Renal pelvis (tissue), 1 donor: ENCODE measurements at regions not wholly inside any gene's neighbourhood (a gene's known extent, or its start where the extent isn't known, plus 50 kb on each side); places are given as distances from the start of the nearest gene placed in this dataset.

Source experiments
- DNase-seq: peaks from one replicate; pipeline ENCODE4 v3.0.0-alpha.2; 2013

GRCh38 chr9:129240581-129241211 is 62.6 kb upstream of the IER5L start:
- no peak for DNase-seq

- DNase-seq = no peak
These were observed 62.0 kb upstream of the IER5L start for GRCh38 chr9:129239946-129240490.

DNA sequence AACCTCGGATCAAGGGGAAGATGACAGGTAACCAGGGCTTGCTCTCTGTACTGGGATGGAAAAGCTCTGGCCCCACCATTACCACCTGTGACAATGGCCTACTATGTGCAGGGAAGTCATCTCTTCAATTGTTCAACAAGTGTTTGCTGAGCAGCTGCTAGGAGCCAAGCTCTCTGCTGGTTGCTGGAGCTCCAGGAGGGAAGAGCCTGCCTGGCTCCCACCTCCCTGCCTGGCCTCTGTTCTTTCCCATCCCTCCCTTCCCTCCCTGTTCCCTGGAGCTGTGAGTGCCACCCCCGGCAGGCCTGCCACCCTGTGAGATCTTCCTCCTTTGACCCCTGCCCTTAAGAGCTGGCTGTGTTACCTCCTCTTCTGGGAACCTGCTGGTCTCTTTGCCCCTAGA is 59.7 kb upstream of the IER5L start:
- no peak for DNase-seq

- no peak for DNase-seq
These were observed 59.1 kb upstream of the IER5L start for GRCh38 chr9:129237164-129237611.

DNA sequence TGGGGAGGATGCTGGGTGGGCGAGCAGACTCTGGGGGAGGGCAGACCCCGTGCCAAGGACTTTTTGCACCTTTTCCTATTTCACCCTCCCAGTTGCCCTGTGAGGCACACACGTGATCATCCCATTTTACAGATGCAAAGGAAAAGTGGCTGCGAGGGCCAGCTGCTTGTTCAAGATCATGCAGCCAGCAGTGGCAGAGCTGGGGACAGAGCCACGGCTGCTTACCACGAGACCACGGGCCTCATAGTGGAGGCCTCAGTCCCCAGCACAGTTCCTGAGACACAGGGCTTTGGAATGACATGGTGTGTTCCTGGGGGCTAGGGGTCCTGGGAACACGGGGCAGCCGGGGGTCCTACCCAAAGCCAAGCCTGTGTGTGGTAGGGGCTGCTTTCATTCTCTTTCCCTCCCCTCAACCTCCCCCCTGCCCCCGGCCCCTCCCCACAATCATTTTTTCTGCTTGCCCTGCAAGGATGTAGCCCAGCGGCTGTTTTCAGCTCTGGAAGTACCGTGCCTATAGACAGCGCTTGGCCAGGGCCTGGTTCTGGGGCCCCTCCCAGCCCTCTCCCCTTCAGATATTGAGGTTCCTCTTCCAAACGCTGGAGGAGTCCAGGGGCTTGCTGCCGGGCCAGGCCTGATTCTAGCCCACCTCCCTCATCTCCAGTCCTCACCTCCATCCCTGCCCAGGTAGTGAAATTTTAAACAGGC is 58.5 kb upstream of the IER5L start:
- no peak for DNase-seq

GRCh38 chr9:129235931-129236331 is 57.9 kb upstream of the IER5L start:
- DNase-seq = no peak

- no peak for DNase-seq
These were observed 57.2 kb upstream of the IER5L start for GRCh38 chr9:129235041-129235930.

- DNase-seq = no peak
These were observed 56.4 kb upstream of the IER5L start for GRCh38 chr9:129234491-129234890.

DNA sequence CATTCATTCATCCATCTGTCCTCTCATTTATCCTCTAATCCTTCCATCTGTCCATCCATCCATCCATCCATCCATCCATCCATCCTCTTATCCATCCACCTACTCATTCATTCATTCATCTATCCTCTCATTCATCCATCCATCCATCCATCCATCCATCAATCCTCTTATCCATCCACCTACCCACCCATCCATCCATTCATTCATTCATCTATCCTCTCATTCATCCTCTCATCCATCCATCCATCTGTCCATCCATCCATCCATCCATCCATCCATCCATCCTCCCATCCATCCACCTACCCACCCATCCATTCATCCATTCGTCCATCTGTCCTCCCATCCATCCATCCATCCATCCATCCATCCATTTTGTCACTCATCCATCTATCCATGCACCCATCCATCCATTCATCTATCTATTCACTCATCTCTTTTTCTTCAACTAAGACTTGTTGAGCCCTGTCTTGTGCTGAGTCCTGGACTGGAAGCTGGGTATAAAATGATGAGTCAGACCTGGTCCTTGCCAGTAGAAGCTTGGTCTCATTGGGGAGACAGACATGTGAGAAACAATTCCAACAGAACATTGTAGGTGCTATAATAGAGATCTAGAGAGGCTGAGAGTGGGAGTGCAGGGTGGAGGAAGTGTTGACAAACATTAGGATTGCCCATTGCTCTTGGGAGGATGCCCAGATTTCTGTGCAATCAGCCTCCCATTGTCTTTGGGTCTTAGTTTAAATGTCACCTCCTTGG is 55.0 kb upstream of the IER5L start:
- DNase-seq = no peak

GRCh38 chr9:129231759-129232158 is 53.7 kb upstream of the IER5L start:
- no peak for DNase-seq

- no peak for DNase-seq
These were observed 53.1 kb upstream of the IER5L start for GRCh38 chr9:129231022-129231739.

DNA sequence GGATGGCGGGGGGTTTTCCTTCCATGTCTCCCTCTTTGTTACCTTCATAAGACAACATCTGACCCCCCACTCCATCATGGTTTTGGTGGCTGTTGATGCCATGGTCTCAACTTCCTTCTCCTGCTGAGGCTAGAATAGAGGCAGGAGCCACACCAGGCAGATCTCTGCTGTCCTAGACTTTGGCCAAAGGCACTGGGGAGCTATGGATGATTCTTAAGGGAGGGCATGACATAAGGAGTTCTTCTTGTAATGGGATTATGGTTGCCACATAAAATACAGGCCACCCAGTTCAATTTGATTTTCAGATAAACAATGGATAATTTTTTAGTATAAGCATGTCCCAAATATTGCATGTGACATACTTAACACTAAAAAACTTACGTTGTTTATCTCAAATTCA is 52.2 kb upstream of the IER5L start:
- no peak for DNase-seq
